ENCODE measurements at regions not wholly inside any gene's neighbourhood (a gene's known extent, or its start where the extent isn't known, plus 50 kb on each side); places are given as distances from the start of the nearest gene placed in this dataset.
A peak's percentile ranks its signal among the peaks of the same experiment; 100 is the strongest.

- Histone ChIP-seq H4K20me1 (ENCODE audit: insufficient read depth, low read length) (no peaks in the 10 kb centered on the region), H3K27me3 (ENCODE audit: control insufficient read depth, insufficient read depth, low read length) (peaks cover 48% of the 10 kb centered on the region), H3K9ac (ENCODE audit: low read depth, low read length) (no peak overlapping the region), H3K79me1 (ENCODE audit: low read depth in 1 of 2, low read length in 2 of 2) (no peaks in the 10 kb centered on the region), H4K8ac (ENCODE audit: low read depth in 2 of 2, low read length in 2 of 2) (no peak overlapping the region), H4K5ac (ENCODE audit: low read depth, low read length) (no peak overlapping the region), H3K9me1 (ENCODE audit: insufficient read depth, low read length) (no peaks in the 10 kb centered on the region), H3K9me3 (ENCODE audit: control insufficient read depth, insufficient read depth, low read length) (no peaks in the 10 kb centered on the region), H3K36me3 (ENCODE audit: control insufficient read depth, insufficient read depth, low read length) (no peaks in the 10 kb centered on the region), H3K27ac (ENCODE audit: insufficient read depth, low read length) (no peak overlapping the region), H3K23ac (ENCODE audit: low read depth, low read length) (no peak overlapping the region), H2BK20ac (ENCODE audit: low read depth, low read length) (no peak overlapping the region), H3K4me1 (ENCODE audit: control insufficient read depth, insufficient read depth, low read length) (peaks cover 2% of the 10 kb centered on the region; the same call in 1 of the 2 replicates), H2AK5ac (ENCODE audit: low read depth, low read length) (no peak overlapping the region), H3K56ac (ENCODE audit: extremely low read depth, insufficient read depth, low read length) (no peak overlapping the region), H4K91ac (ENCODE audit: insufficient read depth, low read depth, low read length) (no peak overlapping the region), H3K4me3 (ENCODE audit: insufficient read depth, low read depth, low read length) (no peak overlapping the region), H2BK120ac (ENCODE audit: low read depth, low read length) (no peak overlapping the region), H2AFZ (replicated peaks; ENCODE audit: low read length, poor library complexity) (peak overlapping the region; percentile 16), H2BK5ac (ENCODE audit: low read depth, low read length, poor library complexity, severe bottlenecking) (no peak overlapping the region), H3K4me2 (ENCODE audit: low read depth, low read length) (no peak overlapping the region), H3K4ac (ENCODE audit: low read depth, low read length) (no peak overlapping the region), H3K14ac (replicated peaks; ENCODE audit: low read depth, low read length) (no peak overlapping the region), H3K18ac (ENCODE audit: low read depth, low read length) (no peak overlapping the region), H2BK15ac (ENCODE audit: low read depth, low read length) (no peak overlapping the region), H2AK9ac (replicated peaks; ENCODE audit: low read depth, low read length, poor library complexity) (peak overlapping the region; percentile 66)
- intact Hi-C loops (cut with micrococcal nuclease) (loop anchor here (10.0 kb wide), 1 partner anchor 507 kb away; no protein-coding TSS in a partner anchor), dilution Hi-C loops (cut with HindIII; ENCODE audit: low sequenced_read_pairs, unreplicated experiment) (no loop called here), in situ Hi-C loops (cut with MboI; ENCODE audit: low sequenced_read_pairs) (loop anchor here (10.0 kb wide), 1 partner anchor 617 kb away; no protein-coding TSS in a partner anchor)
- DNase-seq (peak; percentile 23), ATAC-seq (ENCODE audit: low read depth) (peak; percentile 11; the same call in 1 of the 2 replicates)
- TF ChIP-seq ELK1 (IDR thresholded peaks at IDR 0.05; ENCODE audit: borderline replicate concordance, low read depth, low read length), result no peak
- no peak for TF ChIP-seq RAD21 (IDR thresholded peaks at IDR 0.05; ENCODE audit: low read length)
- no peak for TF ChIP-seq USF2 (IDR thresholded peaks at IDR 0.05; ENCODE audit: low read depth, low read length)
- TF ChIP-seq NFE2L2 (IDR thresholded peaks at IDR 0.05; ENCODE audit: low read depth, low read length), result no peak
- TF ChIP-seq SMC3 (IDR thresholded peaks at IDR 0.05; ENCODE audit: low read depth, low read length), result no peak
- TF ChIP-seq CHD1 (IDR thresholded peaks at IDR 0.05; ENCODE audit: low read depth, low read length), result no peak
- TF ChIP-seq FOS (IDR thresholded peaks at IDR 0.05; ENCODE audit: low read depth, low read length), result no peak
- TF ChIP-seq RFX5 (IDR thresholded peaks at IDR 0.05; ENCODE audit: low read depth, low read length), result no peak
- no peak for TF ChIP-seq CEBPB (IDR thresholded peaks at IDR 0.05; ENCODE audit: low read depth, low read length)
- TF ChIP-seq MAZ (IDR thresholded peaks at IDR 0.05; ENCODE audit: borderline replicate concordance, low read depth, low read length), result no peak
- TF ChIP-seq RCOR1 (IDR thresholded peaks at IDR 0.05; ENCODE audit: insufficient replicate concordance, low read length), result no peak
- TF ChIP-seq BHLHE40 (IDR thresholded peaks at IDR 0.05; ENCODE audit: low read depth, low read length), result no peak
- TF ChIP-seq MXI1 (IDR thresholded peaks at IDR 0.05; ENCODE audit: borderline replicate concordance, low read depth, low read length), result no peak
- no peak for TF ChIP-seq MAFK (IDR thresholded peaks at IDR 0.05; ENCODE audit: low read depth, low read length)
- TF ChIP-seq CTCF (conservative IDR thresholded peaks at IDR 0.05; ENCODE audit: low read depth, low read length), result no peak
- TF ChIP-seq POLR2A (IDR thresholded peaks at IDR 0.05; ENCODE audit: low read depth, low read length), result no peak
- no TSS peak for BruUV-seq (replicated peaks)
- CTCF ChIA-PET, result no interaction called here
- POLR2A ChIA-PET (ENCODE audit: unreplicated experiment), result no interaction called here
- WGBS, 2 experiments (ENCODE audit: extremely low coverage in 2 of 2, insufficient read length in 1 of 2), result no CpG with 5 or more reads among the region's 5 CpGs
Measured at GRCh38 chr5:138647261-138647788, 72.1 kb upstream of the HSPA9 start.

All from IMR-90 (cell line).